ENCODE measurements at regions not wholly inside any gene's neighbourhood (a gene's known extent, or its start where the extent isn't known, plus 50 kb on each side); places are given as distances from the start of the nearest gene placed in this dataset.
A peak's percentile ranks its signal among the peaks of the same experiment; 100 is the strongest.

DNA sequence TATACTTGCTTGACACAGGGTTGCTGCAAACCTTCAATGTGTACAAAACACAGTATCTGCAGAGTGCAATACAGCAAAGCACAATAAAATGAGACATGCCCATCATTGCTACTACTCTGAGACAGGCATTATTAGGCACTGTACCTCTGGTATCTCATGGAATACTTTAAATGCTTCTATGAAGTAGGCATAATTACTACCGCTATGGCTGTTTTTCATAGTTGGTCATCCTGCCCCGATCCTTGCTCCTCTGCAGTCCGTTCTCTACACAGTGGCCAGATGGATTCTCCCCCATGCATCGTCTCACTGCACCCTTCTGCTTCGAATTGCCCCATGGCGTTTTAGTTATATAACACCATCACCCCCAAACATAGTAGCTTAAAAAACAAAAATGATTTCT is 83.0 kb upstream of the UBL3 start:
- H3K36me3 ChIP-seq, result no peaks in the 10 kb centered on the region
- no peaks in the 10 kb centered on the region for H3K9me3 ChIP-seq
- H3K4me3 ChIP-seq, result no peak overlapping the region
- DNase-seq, result no peak
- H3K4me1 ChIP-seq, result no peaks in the 10 kb centered on the region
- H3K27ac ChIP-seq, result no peak overlapping the region
- H3K27me3 ChIP-seq, result no peaks in the 10 kb centered on the region
- TF ChIP-seq, protein P1, sequence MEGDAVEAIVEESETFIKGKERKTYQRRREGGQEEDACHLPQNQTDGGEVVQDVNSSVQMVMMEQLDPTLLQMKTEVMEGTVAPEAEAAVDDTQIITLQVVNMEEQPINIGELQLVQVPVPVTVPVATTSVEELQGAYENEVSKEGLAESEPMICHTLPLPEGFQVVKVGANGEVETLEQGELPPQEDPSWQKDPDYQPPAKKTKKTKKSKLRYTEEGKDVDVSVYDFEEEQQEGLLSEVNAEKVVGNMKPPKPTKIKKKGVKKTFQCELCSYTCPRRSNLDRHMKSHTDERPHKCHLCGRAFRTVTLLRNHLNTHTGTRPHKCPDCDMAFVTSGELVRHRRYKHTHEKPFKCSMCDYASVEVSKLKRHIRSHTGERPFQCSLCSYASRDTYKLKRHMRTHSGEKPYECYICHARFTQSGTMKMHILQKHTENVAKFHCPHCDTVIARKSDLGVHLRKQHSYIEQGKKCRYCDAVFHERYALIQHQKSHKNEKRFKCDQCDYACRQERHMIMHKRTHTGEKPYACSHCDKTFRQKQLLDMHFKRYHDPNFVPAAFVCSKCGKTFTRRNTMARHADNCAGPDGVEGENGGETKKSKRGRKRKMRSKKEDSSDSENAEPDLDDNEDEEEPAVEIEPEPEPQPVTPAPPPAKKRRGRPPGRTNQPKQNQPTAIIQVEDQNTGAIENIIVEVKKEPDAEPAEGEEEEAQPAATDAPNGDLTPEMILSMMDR (IDR thresholded peaks at IDR 0.05), result no peak
- no peak for TF ChIP-seq POLR2A (IDR thresholded peaks at IDR 0.05)
- intact Hi-C loops (cut with DNase I; ENCODE audit: low total_unique reads), result no loop called here

DNA sequence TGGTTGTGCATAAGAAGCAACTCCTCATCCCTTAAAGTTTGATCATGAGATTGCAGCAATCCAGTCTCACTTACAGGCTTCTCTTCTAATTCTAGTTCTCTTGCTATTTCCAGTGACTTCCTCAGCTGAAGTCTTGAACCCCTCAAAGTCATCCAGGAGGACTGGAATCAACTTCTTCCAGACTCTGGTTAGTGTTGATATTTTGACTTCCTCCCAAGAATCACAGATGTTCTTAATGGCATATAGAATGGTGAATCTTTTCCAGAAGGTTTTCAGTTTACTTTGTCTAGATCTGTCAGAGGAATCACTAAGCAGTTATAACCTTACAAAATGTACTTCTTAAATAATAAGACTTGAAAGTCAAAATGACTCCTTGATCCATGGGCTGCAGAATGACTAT is 81.3 kb upstream of the UBL3 start:
- Histone ChIP-seq H3K36me3 (no peaks in the 10 kb centered on the region), H3K27me3 (no peaks in the 10 kb centered on the region), H3K27ac (no peak overlapping the region), H3K9me3 (no peaks in the 10 kb centered on the region), H3K4me3 (no peak overlapping the region), H3K4me1 (no peaks in the 10 kb centered on the region)
- DNase-seq, result no peak
- no peak for TF ChIP-seq POLR2A (IDR thresholded peaks at IDR 0.05)
- TF ChIP-seq, protein P1 (IDR thresholded peaks at IDR 0.05), result no peak
- intact Hi-C loops (cut with DNase I; ENCODE audit: low total_unique reads), result no loop called here

GRCh38 chr13:29929062-29929847 is 78.8 kb upstream of the UBL3 start:
- Histone ChIP-seq H3K36me3 (no peaks in the 10 kb centered on the region), H3K27ac (no peak overlapping the region), H3K27me3 (no peaks in the 10 kb centered on the region), H3K4me1 (peaks cover 0 to 4% of the 10 kb centered on the region in 2 donors), H3K9me3 (no peaks in the 10 kb centered on the region), H3K4me3 (no peak overlapping the region)
- intact Hi-C loops (cut with DNase I; ENCODE audit: low total_unique reads), result no loop called here
- TF ChIP-seq POLR2A (IDR thresholded peaks at IDR 0.05), result no peak
- TF ChIP-seq, protein P1 (IDR thresholded peaks at IDR 0.05), result no peak
- no peak for DNase-seq

DNA sequence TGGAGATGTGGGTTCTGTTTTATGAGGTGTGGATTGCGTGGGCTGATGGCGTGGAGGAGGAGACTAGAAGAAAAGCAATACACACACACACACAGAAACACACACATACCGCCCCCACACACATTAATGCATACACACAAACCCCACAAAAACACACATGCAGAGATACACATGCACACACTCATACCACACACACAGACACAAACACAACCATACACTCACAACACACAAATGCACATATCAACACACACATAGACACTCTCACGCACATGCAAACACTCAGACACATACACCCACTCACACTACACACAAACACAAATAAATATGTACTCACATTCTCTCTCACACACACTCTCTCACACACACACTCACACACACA is 75.7 kb upstream of the UBL3 start:
- intact Hi-C loops (cut with DNase I; ENCODE audit: low total_unique reads), result no loop called here
- Histone ChIP-seq H3K4me1 (peaks cover 0 to 6% of the 10 kb centered on the region in 2 donors), H3K27me3 (no peaks in the 10 kb centered on the region), H3K36me3 (no peaks in the 10 kb centered on the region), H3K4me3 (no peak overlapping the region), H3K9me3 (no peaks in the 10 kb centered on the region), H3K27ac (peak overlapping the region in 1 of 2 donors; percentile 88)
- TF ChIP-seq, protein P1 (IDR thresholded peaks at IDR 0.05), result no peak
- no peak for TF ChIP-seq POLR2A (IDR thresholded peaks at IDR 0.05)
- DNase-seq, result no peak

DNA sequence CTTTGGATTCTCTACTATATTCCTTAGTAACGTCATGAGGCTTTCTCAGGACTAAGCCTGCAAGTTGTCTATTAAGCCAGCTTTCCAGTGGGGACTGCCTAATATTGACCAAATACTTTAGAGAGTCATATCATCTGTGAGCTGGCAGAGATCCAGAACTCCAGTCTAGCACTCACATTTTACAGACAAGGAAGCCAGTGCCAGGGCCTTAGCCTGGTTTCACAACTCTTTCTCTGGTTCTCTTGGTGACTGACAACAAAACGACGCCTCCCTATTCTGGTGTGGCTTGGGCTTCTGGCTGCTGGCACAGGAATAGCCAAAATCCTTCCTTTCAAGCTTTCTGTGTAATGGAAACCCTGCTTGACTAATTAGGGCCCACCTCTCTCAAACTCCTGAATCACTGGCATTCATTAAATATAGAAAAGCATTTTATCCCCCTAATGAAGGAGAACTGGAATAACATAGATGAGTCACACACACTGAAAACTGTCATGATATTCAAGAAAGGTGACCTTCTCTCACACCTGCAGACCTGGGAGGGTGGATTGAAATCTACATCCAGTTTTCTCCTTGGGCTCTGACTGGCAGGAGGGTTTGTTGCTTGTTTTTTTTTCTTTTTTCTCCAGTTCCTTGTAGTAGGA is 75.2 kb upstream of the UBL3 start:
- Histone ChIP-seq H3K9me3 (no peaks in the 10 kb centered on the region), H3K4me1 (peaks cover 0 to 6% of the 10 kb centered on the region in 2 donors), H3K36me3 (no peaks in the 10 kb centered on the region), H3K27ac (peak overlapping the region; percentile 1 to 88), H3K27me3 (no peaks in the 10 kb centered on the region), H3K4me3 (no peak overlapping the region)
- TF ChIP-seq, protein P1 (IDR thresholded peaks at IDR 0.05), result no peak
- TF ChIP-seq POLR2A (IDR thresholded peaks at IDR 0.05), result no peak
- intact Hi-C loops (cut with DNase I; ENCODE audit: low total_unique reads), result no loop called here
- DNase-seq, result peak; percentile 73 to 82

Data from uterus (tissue), 3 donors.